ENCODE measurements at regions not wholly inside any gene's neighbourhood (a gene's known extent, or its start where the extent isn't known, plus 50 kb on each side); places are given as distances from the start of the nearest gene placed in this dataset.
A peak's percentile ranks its signal among the peaks of the same experiment; 100 is the strongest.

GRCh38 chr13:97109841-97110492 lies 112.2 kb upstream of the MBNL2 start:
- Histone ChIP-seq H3K27me3 (replicated peaks; ENCODE audit: insufficient read depth, low read length) (no peaks in the 10 kb centered on the region), H3K79me2 (ENCODE audit: low read length) (no peaks in the 10 kb centered on the region), H3K9me2 (replicated peaks; ENCODE audit: insufficient read depth, low read length) (no peaks in the 10 kb centered on the region), H3F3A (ENCODE audit: insufficient read depth, low read length) (no peaks in the 10 kb centered on the region), H3K9me3 (replicated peaks; ENCODE audit: insufficient read depth, low read length) (no peaks in the 10 kb centered on the region), H3K4me1 (ENCODE audit: low read length) (no peaks in the 10 kb centered on the region), H3K9ac (ENCODE audit: low read length) (no peak overlapping the region), H3K36me3 (replicated peaks; ENCODE audit: insufficient read depth, low read length) (no peaks in the 10 kb centered on the region), H2AFZ (ENCODE audit: low read length) (peak overlapping the region; percentile 54), H3K4me2 (ENCODE audit: low read depth, low read length) (peak overlapping the region; percentile 60), H4K20me1 (ENCODE audit: insufficient read depth, low read length) (no peaks in the 10 kb centered on the region), H3K4me3 (ENCODE audit: low read length) (no peak overlapping the region), H3K27ac (ENCODE audit: low read length) (no peak overlapping the region)
- peak; percentile 59 for DNase-seq
- TF ChIP-seq CTCF (IDR thresholded peaks at IDR 0.05; ENCODE audit: low read length) (peak; percentile 94), EZH2 (optimal IDR thresholded peaks at IDR 0.05; ENCODE audit: low read depth, low read length) (no peak), EZH2phosphoT487 (IDR thresholded peaks at IDR 0.05; ENCODE audit: low read length) (no peak)

- H3K4me3 ChIP-seq (ENCODE audit: low read length): no peak overlapping the region
- H3K4me1 ChIP-seq (ENCODE audit: low read length): no peaks in the 10 kb centered on the region
- no peaks in the 10 kb centered on the region for H3K9me2 ChIP-seq (replicated peaks; ENCODE audit: insufficient read depth, low read length)
- TF ChIP-seq EZH2 (optimal IDR thresholded peaks at IDR 0.05; ENCODE audit: low read depth, low read length): no peak
- TF ChIP-seq CTCF (IDR thresholded peaks at IDR 0.05; ENCODE audit: low read length): no peak
- no peak for TF ChIP-seq EZH2phosphoT487 (IDR thresholded peaks at IDR 0.05; ENCODE audit: low read length)
- H3F3A ChIP-seq (ENCODE audit: insufficient read depth, low read length): no peaks in the 10 kb centered on the region
- no peak overlapping the region for H3K27ac ChIP-seq (ENCODE audit: low read length)
- H3K4me2 ChIP-seq (ENCODE audit: low read depth, low read length): no peak overlapping the region
- H4K20me1 ChIP-seq (ENCODE audit: insufficient read depth, low read length): no peaks in the 10 kb centered on the region
- DNase-seq: no peak
- H3K79me2 ChIP-seq (ENCODE audit: low read length): no peaks in the 10 kb centered on the region
- no peaks in the 10 kb centered on the region for H3K9me3 ChIP-seq (replicated peaks; ENCODE audit: insufficient read depth, low read length)
- H2AFZ ChIP-seq (ENCODE audit: low read length): no peak overlapping the region
- no peaks in the 10 kb centered on the region for H3K36me3 ChIP-seq (replicated peaks; ENCODE audit: insufficient read depth, low read length)
- no peaks in the 10 kb centered on the region for H3K27me3 ChIP-seq (replicated peaks; ENCODE audit: insufficient read depth, low read length)
- H3K9ac ChIP-seq (ENCODE audit: low read length): no peak overlapping the region
These were observed 111.2 kb upstream of the MBNL2 start for GRCh38 chr13:97110936-97111335.

GRCh38 chr13:97111756-97112155 lies 110.4 kb upstream of the MBNL2 start:
- Histone ChIP-seq H3K4me2 (ENCODE audit: low read depth, low read length) (no peak overlapping the region), H3K27ac (ENCODE audit: low read length) (no peak overlapping the region), H3K4me3 (ENCODE audit: low read length) (no peak overlapping the region), H3K27me3 (replicated peaks; ENCODE audit: insufficient read depth, low read length) (no peaks in the 10 kb centered on the region), H3K9ac (ENCODE audit: low read length) (no peak overlapping the region), H3K4me1 (ENCODE audit: low read length) (no peaks in the 10 kb centered on the region), H4K20me1 (ENCODE audit: insufficient read depth, low read length) (no peaks in the 10 kb centered on the region), H3K9me3 (replicated peaks; ENCODE audit: insufficient read depth, low read length) (no peaks in the 10 kb centered on the region), H2AFZ (ENCODE audit: low read length) (no peak overlapping the region), H3K36me3 (replicated peaks; ENCODE audit: insufficient read depth, low read length) (no peaks in the 10 kb centered on the region), H3K79me2 (ENCODE audit: low read length) (no peaks in the 10 kb centered on the region), H3K9me2 (replicated peaks; ENCODE audit: insufficient read depth, low read length) (no peaks in the 10 kb centered on the region), H3F3A (ENCODE audit: insufficient read depth, low read length) (no peaks in the 10 kb centered on the region)
- no peak for DNase-seq
- TF ChIP-seq EZH2 (optimal IDR thresholded peaks at IDR 0.05; ENCODE audit: low read depth, low read length): no peak
- no peak for TF ChIP-seq CTCF (IDR thresholded peaks at IDR 0.05; ENCODE audit: low read length)
- no peak for TF ChIP-seq EZH2phosphoT487 (IDR thresholded peaks at IDR 0.05; ENCODE audit: low read length)

Measured in MM.1S (cell line).